ENCODE measurements at regions not wholly inside any gene's neighbourhood (a gene's known extent, or its start where the extent isn't known, plus 50 kb on each side); places are given as distances from the start of the nearest gene placed in this dataset.

DNA sequence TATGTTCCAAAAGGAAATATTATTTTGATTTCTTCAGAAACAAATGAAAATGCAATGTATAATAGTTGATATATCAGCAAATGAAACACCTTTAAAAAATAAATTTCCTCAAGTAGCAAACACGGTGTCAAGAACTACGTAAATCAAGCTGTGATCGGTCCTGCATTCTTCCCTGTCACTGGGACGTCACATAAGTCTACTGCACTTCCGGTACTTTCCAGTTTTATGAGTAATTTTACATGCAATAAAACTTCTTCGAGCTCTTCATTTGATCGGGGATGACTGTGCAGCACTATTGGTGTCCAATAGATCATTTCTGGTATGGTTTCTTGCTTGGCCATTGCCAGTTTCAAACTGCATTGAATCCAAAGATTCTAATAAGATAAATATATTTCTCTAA is 114.0 kb upstream of the VEGFC start:
- intact Hi-C loops (cut with micrococcal nuclease; ENCODE audit: unreplicated experiment): no loop called here
- H3K36me3 ChIP-seq (ENCODE audit: insufficient read depth, low read length): no peaks in the 10 kb centered on the region

DNA sequence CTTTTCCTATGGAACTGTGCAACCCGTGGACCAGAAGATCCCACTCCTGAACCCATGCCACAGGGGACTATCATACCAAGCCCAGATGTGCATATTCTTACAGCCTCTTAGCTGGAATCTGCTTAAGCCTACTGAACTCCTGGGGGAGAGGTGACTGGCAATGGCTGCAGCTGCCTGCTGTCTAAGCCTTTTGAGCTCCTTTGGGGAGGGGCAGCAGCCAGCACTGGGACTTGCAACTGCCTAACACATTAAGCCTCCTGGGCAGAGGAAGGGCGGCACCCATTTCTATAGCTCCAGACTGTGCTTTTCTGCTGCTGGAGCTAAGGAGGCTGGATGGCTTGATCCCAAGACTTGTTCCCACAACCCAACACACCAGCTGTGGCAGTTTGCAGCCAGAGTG is 117.9 kb upstream of the VEGFC start:
- Histone ChIP-seq H3K9me3 (ENCODE audit: low read length) (no peaks in the 10 kb centered on the region), H3K4me3 (ENCODE audit: low read depth, low read length, poor library complexity, severe bottlenecking) (no peak overlapping the region), H3K79me2 (ENCODE audit: insufficient read depth, low read depth, low read length) (no peaks in the 10 kb centered on the region), H2AFZ (ENCODE audit: low read length) (no peak overlapping the region), H3K4me2 (ENCODE audit: low read length) (no peak overlapping the region), H3K4me1 (ENCODE audit: insufficient read depth, low read length, poor library complexity, severe bottlenecking) (no peaks in the 10 kb centered on the region), H3K36me3 (ENCODE audit: insufficient read depth, low read length) (no peaks in the 10 kb centered on the region), H4K20me1 (ENCODE audit: insufficient read depth, low read length) (no peaks in the 10 kb centered on the region), H3K27ac (ENCODE audit: low read depth, low read length, poor library complexity, severe bottlenecking) (no peak overlapping the region), H3K9me2 (ENCODE audit: insufficient read depth, low read length) (no peaks in the 10 kb centered on the region)
- intact Hi-C loops (cut with micrococcal nuclease; ENCODE audit: unreplicated experiment): no loop called here
- ChIA-PET CTCF (ENCODE audit: unreplicated experiment) (no interaction called here), POLR2A (interaction anchor here (0.6 kb wide), 1 partner anchor 92 kb away, joined by 3 read pairs; no protein-coding TSS in a partner anchor)
- no TSS peak for BruUV-seq (replicated peaks)
- no peak for TF ChIP-seq EZH2phosphoT487 (IDR thresholded peaks at IDR 0.05; ENCODE audit: borderline replicate concordance, low read depth, low read length)
- TF ChIP-seq, protein P1, sequence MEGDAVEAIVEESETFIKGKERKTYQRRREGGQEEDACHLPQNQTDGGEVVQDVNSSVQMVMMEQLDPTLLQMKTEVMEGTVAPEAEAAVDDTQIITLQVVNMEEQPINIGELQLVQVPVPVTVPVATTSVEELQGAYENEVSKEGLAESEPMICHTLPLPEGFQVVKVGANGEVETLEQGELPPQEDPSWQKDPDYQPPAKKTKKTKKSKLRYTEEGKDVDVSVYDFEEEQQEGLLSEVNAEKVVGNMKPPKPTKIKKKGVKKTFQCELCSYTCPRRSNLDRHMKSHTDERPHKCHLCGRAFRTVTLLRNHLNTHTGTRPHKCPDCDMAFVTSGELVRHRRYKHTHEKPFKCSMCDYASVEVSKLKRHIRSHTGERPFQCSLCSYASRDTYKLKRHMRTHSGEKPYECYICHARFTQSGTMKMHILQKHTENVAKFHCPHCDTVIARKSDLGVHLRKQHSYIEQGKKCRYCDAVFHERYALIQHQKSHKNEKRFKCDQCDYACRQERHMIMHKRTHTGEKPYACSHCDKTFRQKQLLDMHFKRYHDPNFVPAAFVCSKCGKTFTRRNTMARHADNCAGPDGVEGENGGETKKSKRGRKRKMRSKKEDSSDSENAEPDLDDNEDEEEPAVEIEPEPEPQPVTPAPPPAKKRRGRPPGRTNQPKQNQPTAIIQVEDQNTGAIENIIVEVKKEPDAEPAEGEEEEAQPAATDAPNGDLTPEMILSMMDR (conservative IDR thresholded peaks at IDR 0.05; ENCODE audit: low read length): no peak
- DNase-seq (ENCODE audit: low spot score): no peak

More for the DNA sequence above, 114.0 kb upstream of the VEGFC start:
- TF ChIP-seq EZH2phosphoT487 (IDR thresholded peaks at IDR 0.05; ENCODE audit: borderline replicate concordance, low read depth, low read length): no peak
- TF ChIP-seq, protein P1 (conservative IDR thresholded peaks at IDR 0.05; ENCODE audit: low read length): no peak
- ChIA-PET CTCF (ENCODE audit: unreplicated experiment) (no interaction called here), POLR2A (no interaction called here)
- no TSS peak for BruUV-seq (replicated peaks)
- no peak overlapping the region for H3K4me2 ChIP-seq (ENCODE audit: low read length)
- no peak overlapping the region for H3K27ac ChIP-seq (ENCODE audit: low read depth, low read length, poor library complexity, severe bottlenecking)
- H3K9me2 ChIP-seq (ENCODE audit: insufficient read depth, low read length): no peaks in the 10 kb centered on the region
- H2AFZ ChIP-seq (ENCODE audit: low read length): no peak overlapping the region
- no peaks in the 10 kb centered on the region for H3K9me3 ChIP-seq (ENCODE audit: low read length)
- H3K4me1 ChIP-seq (ENCODE audit: insufficient read depth, low read length, poor library complexity, severe bottlenecking): no peaks in the 10 kb centered on the region
- no peak for DNase-seq (ENCODE audit: low spot score)
- no peak overlapping the region for H3K4me3 ChIP-seq (ENCODE audit: low read depth, low read length, poor library complexity, severe bottlenecking)
- H4K20me1 ChIP-seq (ENCODE audit: insufficient read depth, low read length): no peaks in the 10 kb centered on the region
- no peaks in the 10 kb centered on the region for H3K79me2 ChIP-seq (ENCODE audit: insufficient read depth, low read depth, low read length)

DNA sequence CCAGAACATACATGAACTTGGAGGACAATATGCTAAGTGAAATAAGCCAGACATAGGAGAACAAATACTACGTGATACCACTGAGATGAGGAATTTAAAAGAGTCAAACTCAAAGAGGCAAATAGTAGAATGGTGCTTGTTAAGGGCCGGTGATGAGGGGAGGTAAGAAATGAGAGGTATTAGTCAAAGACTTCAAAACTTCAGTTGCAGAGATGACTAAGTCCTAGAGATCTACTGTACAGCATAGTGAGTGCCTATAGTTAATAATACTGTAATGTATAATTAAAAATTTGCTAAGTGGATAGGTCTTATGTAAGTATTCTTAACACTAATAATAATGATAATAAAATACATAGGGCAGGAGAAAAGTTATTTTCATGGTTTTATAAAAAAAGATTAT is 126.9 kb upstream of the VEGFC start:
- ChIA-PET POLR2A (no interaction called here), CTCF (ENCODE audit: unreplicated experiment) (no interaction called here)
- Histone ChIP-seq H3K27ac (ENCODE audit: low read depth, low read length, poor library complexity, severe bottlenecking) (no peak overlapping the region), H3K36me3 (ENCODE audit: insufficient read depth, low read length) (no peaks in the 10 kb centered on the region), H3K9me2 (ENCODE audit: insufficient read depth, low read length) (no peaks in the 10 kb centered on the region), H3K4me2 (ENCODE audit: low read length) (no peak overlapping the region), H3K4me3 (ENCODE audit: low read depth, low read length, poor library complexity, severe bottlenecking) (no peak overlapping the region), H3K79me2 (ENCODE audit: insufficient read depth, low read depth, low read length) (no peaks in the 10 kb centered on the region), H3K9me3 (ENCODE audit: low read length) (no peaks in the 10 kb centered on the region), H3K4me1 (ENCODE audit: insufficient read depth, low read length, poor library complexity, severe bottlenecking) (no peaks in the 10 kb centered on the region), H2AFZ (ENCODE audit: low read length) (no peak overlapping the region), H4K20me1 (ENCODE audit: insufficient read depth, low read length) (no peaks in the 10 kb centered on the region)
- no TSS peak for BruUV-seq (replicated peaks)
- intact Hi-C loops (cut with micrococcal nuclease; ENCODE audit: unreplicated experiment): no loop called here
- no peak for DNase-seq (ENCODE audit: low spot score)
- TF ChIP-seq, protein P1 (conservative IDR thresholded peaks at IDR 0.05; ENCODE audit: low read length): no peak
- no peak for TF ChIP-seq EZH2phosphoT487 (IDR thresholded peaks at IDR 0.05; ENCODE audit: borderline replicate concordance, low read depth, low read length)
